CD14-positive monocyte (primary cell): ENCODE measurements at regions not wholly inside any gene's neighbourhood (a gene's known extent, or its start where the extent isn't known, plus 50 kb on each side); places are given as distances from the start of the nearest gene placed in this dataset.

Experiments used
- DNase-seq, 3 donors: peaks; one replicate each; pipeline ENCODE4 v3.0.0-alpha.2; 2011 to 2022
- H2AFZ ChIP-seq: 2 replicates; pipeline ENCODE4 v1.6.0; 2012; ENCODE audit warnings: mild to moderate bottlenecking, low read depth, low read length, inconsistent platforms; ENCODE audit not compliant: insufficient read depth, poor library complexity, severe bottlenecking
- H3K27ac ChIP-seq, 2 donors: 1 replicate in 1 of 2; 2 replicates in 1 of 2; pipeline ENCODE4 v1.5.1; 2012 to 2013; ENCODE audit warnings: low read length in 2 of 2, control low read depth in 1 of 2, inconsistent platforms in 1 of 2, low read depth in 1 of 2, mild to moderate bottlenecking in 1 of 2
- H3K27me3 ChIP-seq, 2 donors: one replicate each; pipeline versions ENCODE4 v1.6.0 to v1.6.1; 2011 to 2013; ENCODE audit warnings: low read length in 2 of 2; ENCODE audit not compliant: control insufficient read depth in 2 of 2, insufficient read depth in 2 of 2
- H3K36me3 ChIP-seq, 2 donors: replicated peaks in 1 of 2; 1 replicate in 1 of 2; 2 replicates in 1 of 2; pipeline versions ENCODE4 v1.5.1 to v1.6.1; 2012 to 2013; ENCODE audit warnings: low read length in 2 of 2, control low read depth in 1 of 2, inconsistent platforms in 1 of 2, mild to moderate bottlenecking in 1 of 2; ENCODE audit not compliant: insufficient read depth in 2 of 2, control insufficient read depth in 1 of 2
- H3K4me1 ChIP-seq, 2 donors: 1 replicate in 1 of 2; 2 replicates in 1 of 2; pipeline versions ENCODE4 v1.5.1 to v1.6.1; 2012 to 2013; ENCODE audit warnings: low read length in 2 of 2, control low read depth in 1 of 2, inconsistent platforms in 1 of 2, mild to moderate bottlenecking in 1 of 2, moderate library complexity in 1 of 2; ENCODE audit not compliant: insufficient read depth in 2 of 2, control insufficient read depth in 1 of 2
- H3K4me2 ChIP-seq: replicated peaks from 2 replicates; pipeline ENCODE3; 2012; ENCODE audit warnings: low read length, moderate library complexity, mild to moderate bottlenecking; ENCODE audit not compliant: poor library complexity, severe bottlenecking; ENCODE audit errors: extremely low read depth
- H3K4me3 ChIP-seq, 3 experiments: fragments of 200-600 bp in 1 of 3; sonication (generic) in 1 of 3; replicated peaks in 1 of 3; 1 replicate in 2 of 3; 2 replicates in 1 of 3; pipeline ENCODE4 v1.5.1; 2011 to 2013; ENCODE audit warnings: low read length in 3 of 3, mild to moderate bottlenecking in 3 of 3, control low read depth in 2 of 3, low read depth in 2 of 3, inconsistent platforms in 1 of 3, moderate library complexity in 1 of 3
- H3K79me2 ChIP-seq: 2 replicates; pipeline ENCODE4 v1.6.0; 2012; ENCODE audit warnings: mild to moderate bottlenecking, control low read depth, inconsistent platforms, low read length, moderate library complexity; ENCODE audit not compliant: insufficient read depth
- H3K9ac ChIP-seq: 2 replicates; pipeline ENCODE4 v1.6.0; 2017; ENCODE audit warnings: low read length, mild to moderate bottlenecking; ENCODE audit not compliant: insufficient read depth, poor library complexity, severe bottlenecking
- H3K9me3 ChIP-seq, 2 donors: replicated peaks in 1 of 2; 1 replicate in 1 of 2; 2 replicates in 1 of 2; pipeline versions ENCODE4 v1.5.1 to v1.6.1; 2012 to 2013; ENCODE audit warnings: low read length in 2 of 2, control low read depth in 1 of 2; ENCODE audit not compliant: control insufficient read depth in 1 of 2, insufficient read depth in 1 of 2
- H4K20me1 ChIP-seq: 2 replicates; pipeline ENCODE4 v1.6.0; 2012; ENCODE audit warnings: mild to moderate bottlenecking, low read length, control low read depth, moderate library complexity; ENCODE audit not compliant: insufficient read depth
- H3K27ac Mint-ChIP-seq, 7 donors: one replicate each; pipeline ENCODE4 v1.8.0; 2020; ENCODE audit warnings: mild to moderate bottlenecking in 7 of 7, mixed read lengths in 7 of 7, moderate library complexity in 6 of 7, inconsistent platforms in 2 of 7
- H3K27me3 Mint-ChIP-seq, 3 donors: one replicate each; pipeline ENCODE4 v1.8.0; 2021 to 2022; ENCODE audit warnings: low read depth in 3 of 3, mild to moderate bottlenecking in 3 of 3, mixed read lengths in 3 of 3, moderate library complexity in 3 of 3, inconsistent platforms in 1 of 3
- H3K36me3 Mint-ChIP-seq, 2 donors: one replicate each; pipeline ENCODE4 v1.8.0; 2020; ENCODE audit warnings: mixed read lengths in 2 of 2, inconsistent platforms in 1 of 2, mild to moderate bottlenecking in 1 of 2
- H3K4me1 Mint-ChIP-seq: one replicate; pipeline ENCODE4 v1.8.0; 2020; ENCODE audit warnings: mild to moderate bottlenecking, mixed read lengths
- H3K4me3 Mint-ChIP-seq, 2 donors: one replicate each; pipeline ENCODE4 v1.8.0; 2020; ENCODE audit warnings: mild to moderate bottlenecking in 2 of 2, mixed read lengths in 2 of 2, moderate library complexity in 1 of 2
- H3K9me3 Mint-ChIP-seq, 7 donors: one replicate each; pipeline ENCODE4 v1.8.0; 2020 to 2022; ENCODE audit warnings: mixed read lengths in 7 of 7, mild to moderate bottlenecking in 6 of 7, moderate library complexity in 6 of 7, inconsistent platforms in 2 of 7
- WGBS: methylation state at CpG from one replicate; pipeline ENCODE4 v1.1.5; 2013; ENCODE audit warnings: missing lambda C conversion rate; ENCODE audit not compliant: insufficient coverage; 5-methylcytosine and 5-hydroxymethylcytosine counted together
- intact Hi-C, 2 donors: fragments of 100-400 bp; cut with micrococcal nuclease; formaldehyde crosslinking; loops; one replicate each; pipeline versions ENCODE4 v1.15.0 to v1.15.1; 2023
- TF ChIP-seq, protein P1 (sequence below): fragments of 200-600 bp; IDR thresholded peaks from one replicate; pipeline ENCODE4 v1.8.0; 2022; ENCODE audit warnings: antibody characterized with exemption, mild to moderate bottlenecking

DNA sequence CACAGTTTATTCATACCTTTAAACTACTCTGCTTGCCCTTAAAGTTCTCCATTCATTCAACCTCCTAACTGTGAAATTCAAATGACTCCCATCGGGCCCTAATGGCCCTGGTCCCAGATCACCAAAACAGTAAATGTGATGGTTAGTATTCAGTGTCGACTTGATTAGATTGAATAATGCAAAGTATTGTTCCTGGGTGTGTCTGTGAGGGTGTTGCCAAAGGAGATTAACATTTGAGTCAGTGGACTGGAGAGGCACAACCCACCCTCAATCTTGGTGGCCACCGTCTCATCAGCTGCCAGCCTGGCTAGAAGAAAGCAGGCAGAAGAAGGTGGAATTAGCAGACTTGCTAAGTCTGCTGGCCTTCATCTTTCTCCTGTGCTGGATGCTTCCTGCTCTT, 80.1 kb upstream of the PLXNA4 start:
- H4K20me1 ChIP-seq = no peaks in the 10 kb centered on the region
- 100% methylated on average over 1 of the region's 3 CpGs for WGBS
- Mint-ChIP-seq H3K27me3 (peaks cover 0 to under 1% (median 0%) of the 10 kb centered on the region in 3 donors), H3K9me3 (peaks cover 13 to 35% (median 20%) of the 10 kb centered on the region in 7 donors), H3K4me1 (peaks cover 41% of the 10 kb centered on the region), H3K36me3 (no peaks in the 10 kb centered on the region), H3K4me3 (no peak overlapping the region), H3K27ac (peak overlapping the region in 1 of 7 donors; percentile 44)
- no peak overlapping the region for H3K4me2 ChIP-seq
- H3K4me3 ChIP-seq = no peak overlapping the region
- intact Hi-C loops = no loop called here
- no peaks in the 10 kb centered on the region for H3K27me3 ChIP-seq
- no peaks in the 10 kb centered on the region for H3K79me2 ChIP-seq
- H3K4me1 ChIP-seq = peaks cover 16 to 20% of the 10 kb centered on the region in 2 donors
- H3K27ac ChIP-seq = no peak overlapping the region
- H3K9me3 ChIP-seq = peaks cover 11 to 14% of the 10 kb centered on the region in 2 donors
- H3K36me3 ChIP-seq = no peaks in the 10 kb centered on the region
- DNase-seq = no peak
- TF ChIP-seq, protein P1, sequence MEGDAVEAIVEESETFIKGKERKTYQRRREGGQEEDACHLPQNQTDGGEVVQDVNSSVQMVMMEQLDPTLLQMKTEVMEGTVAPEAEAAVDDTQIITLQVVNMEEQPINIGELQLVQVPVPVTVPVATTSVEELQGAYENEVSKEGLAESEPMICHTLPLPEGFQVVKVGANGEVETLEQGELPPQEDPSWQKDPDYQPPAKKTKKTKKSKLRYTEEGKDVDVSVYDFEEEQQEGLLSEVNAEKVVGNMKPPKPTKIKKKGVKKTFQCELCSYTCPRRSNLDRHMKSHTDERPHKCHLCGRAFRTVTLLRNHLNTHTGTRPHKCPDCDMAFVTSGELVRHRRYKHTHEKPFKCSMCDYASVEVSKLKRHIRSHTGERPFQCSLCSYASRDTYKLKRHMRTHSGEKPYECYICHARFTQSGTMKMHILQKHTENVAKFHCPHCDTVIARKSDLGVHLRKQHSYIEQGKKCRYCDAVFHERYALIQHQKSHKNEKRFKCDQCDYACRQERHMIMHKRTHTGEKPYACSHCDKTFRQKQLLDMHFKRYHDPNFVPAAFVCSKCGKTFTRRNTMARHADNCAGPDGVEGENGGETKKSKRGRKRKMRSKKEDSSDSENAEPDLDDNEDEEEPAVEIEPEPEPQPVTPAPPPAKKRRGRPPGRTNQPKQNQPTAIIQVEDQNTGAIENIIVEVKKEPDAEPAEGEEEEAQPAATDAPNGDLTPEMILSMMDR = no peak
- H2AFZ ChIP-seq = no peak overlapping the region
- no peak overlapping the region for H3K9ac ChIP-seq

DNA sequence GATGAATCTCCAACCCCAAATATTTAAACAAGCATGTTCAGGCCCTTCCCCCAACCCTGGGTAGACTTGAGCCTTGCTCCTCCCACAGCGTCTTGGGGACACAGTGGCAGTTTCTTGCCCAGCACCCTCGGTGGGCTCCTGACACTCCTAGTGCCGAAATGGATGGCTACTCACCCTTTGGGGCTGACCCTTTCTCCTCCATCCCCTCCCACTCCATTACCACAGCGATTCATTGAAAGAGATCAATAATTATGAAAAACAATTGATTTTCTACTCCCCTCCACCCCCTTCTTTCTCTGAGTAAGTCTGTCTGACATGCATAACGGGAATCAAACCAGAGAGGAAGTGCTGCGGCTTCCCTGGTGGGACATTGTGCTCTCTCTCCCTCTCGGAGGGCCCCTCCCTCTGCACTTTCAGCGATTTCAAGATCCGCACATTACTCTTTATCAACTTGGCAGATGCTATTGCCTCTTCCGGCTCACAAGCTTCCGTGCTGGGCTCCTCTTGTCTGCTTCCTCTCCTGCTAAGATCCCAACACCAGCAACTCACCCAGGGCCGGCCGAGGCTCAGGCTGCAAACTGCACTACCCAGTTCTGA, 79.0 kb upstream of the PLXNA4 start:
- 2% methylated on average over 13 of the region's 13 CpGs for WGBS
- intact Hi-C loops = no loop called here
- TF ChIP-seq, protein P1 = no peak

More for the DNA sequence above, 79.0 kb upstream of the PLXNA4 start:
- H3K27me3 ChIP-seq = no peaks in the 10 kb centered on the region
- Mint-ChIP-seq H3K4me3 (peak overlapping the region; percentile 48 to 86), H3K36me3 (no peaks in the 10 kb centered on the region), H3K27me3 (peaks cover 0 to 3% (median 0%) of the 10 kb centered on the region in 3 donors), H3K4me1 (peaks cover 39% of the 10 kb centered on the region), H3K27ac (peak overlapping the region in 4 of 7 donors; percentile 16 to 66 (median 40)), H3K9me3 (peaks cover 13 to 35% (median 20%) of the 10 kb centered on the region in 7 donors)
- peaks cover 11 to 14% of the 10 kb centered on the region in 2 donors for H3K9me3 ChIP-seq
- peak overlapping the region in 2 of 3 experiments; percentile 10 to 55 for H3K4me3 ChIP-seq
- DNase-seq = peak in 2 of 3 donors; percentile 14 to 24
- H3K9ac ChIP-seq = peak overlapping the region; percentile 48
- H4K20me1 ChIP-seq = no peaks in the 10 kb centered on the region
- no peaks in the 10 kb centered on the region for H3K79me2 ChIP-seq
- peak overlapping the region in 1 of 2 donors; percentile 5 for H3K27ac ChIP-seq
- peaks cover 16 to 20% of the 10 kb centered on the region in 2 donors for H3K4me1 ChIP-seq
- peak overlapping the region; percentile 82 for H2AFZ ChIP-seq
- peak overlapping the region; percentile 68 for H3K4me2 ChIP-seq
- H3K36me3 ChIP-seq = no peaks in the 10 kb centered on the region
